K562 (cell line): ENCODE measurements at regions not wholly inside any gene's neighbourhood (a gene's known extent, or its start where the extent isn't known, plus 50 kb on each side); places are given as distances from the start of the nearest gene placed in this dataset.

Experiments
- ATAC-seq: fragments of 200-7000 bp; cut with Tn5 transposase; 3 replicates; pipeline ENCODE4 v1.9.1; 2020; ENCODE audit warnings: moderate library complexity
- BruUV-seq: library from RNA; stranded (reverse); fragments of 400-500 nt; replicated peaks from 2 replicates; lab custom pipeline; 2021; lab: Mats Ljungman, UMichigan
- CTCF ChIA-PET: fragments of 300-600 bp; formaldehyde crosslinking; extraction: SDS; loops from one replicate; lab custom pipeline; 2021; ENCODE audit warnings: low intra/inter-chr PET ratio; lab: Yijun Ruan, JAX
- POLR2A ChIA-PET: fragments of 300-600, 350-650 bp; sonication (Branson Sonifier 250); formaldehyde crosslinking; extraction: SDS; loops from one replicate; lab custom pipeline; 2021; ENCODE audit warnings: antibody characterized with exemption, inconsistent platforms; lab: Yijun Ruan, JAX
- DNase-seq, 4 experiments: peaks; one replicate each; pipeline versions ENCODE4 v3.0.0 to v3.0.0-alpha.2; 2011 to 2018; ENCODE audit warnings: low spot score in 3 of 4, mixed read lengths in 3 of 4; ENCODE audit errors: extremely low read depth in 1 of 4
- FAIRE-seq: peaks from 2 replicates; lab custom pipeline; 2011; peaks lifted over from hg19 to GRCh38; lab: Jason Lieb, UNC
- H2AFZ ChIP-seq: 2 replicates; pipeline ENCODE4 v1.6.0; 2011; ENCODE audit warnings: low read depth, low read length, control low read depth, inconsistent platforms
- H3K27ac ChIP-seq: fragments of 200-600 bp; 3 replicates; pipeline ENCODE4 v1.8.0; 2011; ENCODE audit warnings: low read depth, mild to moderate bottlenecking, control low read depth, inconsistent platforms, low read length, moderate library complexity, mixed read lengths; ENCODE audit errors: extremely low read depth
- H3K27me3 ChIP-seq, 2 experiments: fragments of 300-600 bp in 1 of 2; 2 replicates in 1 of 2; 3 replicates in 1 of 2; pipeline versions ENCODE4 v1.6.0 to v1.8.0; 2011; ENCODE audit warnings: inconsistent platforms in 2 of 2, low read length in 2 of 2, mild to moderate bottlenecking in 1 of 2, mixed read lengths in 1 of 2, moderate library complexity in 1 of 2; ENCODE audit not compliant: control insufficient read depth in 2 of 2, insufficient read depth in 2 of 2
- H3K36me3 ChIP-seq: fragments of 300-600 bp; 3 replicates; pipeline ENCODE4 v1.8.0; 2011; ENCODE audit warnings: mild to moderate bottlenecking, low read length, inconsistent platforms; ENCODE audit not compliant: control insufficient read depth, insufficient read depth
- H3K4me1 ChIP-seq, 2 experiments: fragments of 200-600 bp in 1 of 2; replicated peaks in 1 of 2; 2 replicates in 1 of 2; 3 replicates in 1 of 2; pipeline versions ENCODE4 v1.5.1 to v1.8.0; 2011; ENCODE audit warnings: inconsistent platforms in 2 of 2, low read length in 2 of 2, mild to moderate bottlenecking in 1 of 2, mixed read lengths in 1 of 2, moderate library complexity in 1 of 2; ENCODE audit not compliant: control insufficient read depth in 2 of 2, insufficient read depth in 2 of 2
- H3K4me2 ChIP-seq: 2 replicates; pipeline ENCODE4 v1.6.1; 2011; ENCODE audit warnings: low read length, control low read depth, inconsistent platforms, mixed read lengths; ENCODE audit not compliant: insufficient read depth
- H3K4me3 ChIP-seq: fragments of 200-600 bp; sonication (generic), shearing (Covaris generic); 2 replicates; pipeline ENCODE4 v1.5.1; 2016; ENCODE audit warnings: control low read depth, inconsistent platforms
- H3K79me2 ChIP-seq: fragments of 200-600 bp; 3 replicates; pipeline ENCODE4 v1.8.0; 2011; ENCODE audit warnings: low read length, inconsistent platforms; ENCODE audit not compliant: control insufficient read depth, insufficient read depth
- H3K9ac ChIP-seq, 2 experiments: 2 replicates each; pipeline versions ENCODE4 v1.6.0 to v1.6.1; 2011; ENCODE audit warnings: low read depth in 2 of 2, low read length in 2 of 2, control low read depth in 1 of 2, inconsistent platforms in 1 of 2, mild to moderate bottlenecking in 1 of 2, mixed read lengths in 1 of 2; ENCODE audit not compliant: insufficient read depth in 1 of 2
- H3K9me1 ChIP-seq: one replicate; pipeline ENCODE4 v1.6.0; 2011; ENCODE audit warnings: inconsistent platforms, mild to moderate bottlenecking, low read length, moderate library complexity; ENCODE audit not compliant: control insufficient read depth, insufficient read depth
- H3K9me3 ChIP-seq: replicated peaks from 2 replicates; pipeline ENCODE4 v1.5.1; 2011; ENCODE audit warnings: low read depth, low read length, inconsistent platforms; ENCODE audit not compliant: control insufficient read depth, insufficient read depth
- H4K20me1 ChIP-seq: replicated peaks from 2 replicates; pipeline ENCODE4 v1.6.1; 2011; ENCODE audit warnings: low read length, inconsistent platforms, mixed read lengths; ENCODE audit not compliant: control insufficient read depth, insufficient read depth
- ADNP ChIP-seq: fragments of 200-800 bp; sonication (Bioruptor generic); IDR thresholded peaks from 2 replicates; pipeline ENCODE4 v1.6.1; 2016; ENCODE audit warnings: missing genetic modification characterization, missing compliant biosample characterization
- CC2D1A ChIP-seq: fragments of 450-650 bp; IDR thresholded peaks from 2 replicates; pipeline ENCODE4 v1.6.1; 2017; ENCODE audit warnings: mild to moderate bottlenecking
- CHD4 ChIP-seq: fragments of 200-600 bp; sonication (generic); IDR thresholded peaks from 3 replicates; pipeline ENCODE4 v1.6.1; 2012; ENCODE audit warnings: low read depth, mild to moderate bottlenecking, mixed read lengths, low read length, inconsistent platforms; ENCODE audit not compliant: insufficient read depth, insufficient replicate concordance, poor library complexity, severe bottlenecking
- E2F3 ChIP-seq: fragments of 250-450 bp; sonication (Bioruptor Pico); IDR thresholded peaks from 2 replicates; pipeline ENCODE4 v1.4.0; 2020; ENCODE audit warnings: mild to moderate bottlenecking
- ETV6 ChIP-seq, 3 experiments: fragments of 150-350 bp in 1 of 3; sonication (generic) in 1 of 3; formaldehyde crosslinking in 1 of 3; IDR thresholded peaks; 2 replicates each; pipeline versions ENCODE4 v1.6.1 to v1.8.0; 2014 to 2022; ENCODE audit warnings: borderline replicate concordance in 2 of 3, low read depth in 2 of 3, antibody characterized with exemption in 1 of 3, low read length in 1 of 3, mild to moderate bottlenecking in 1 of 3, missing genetic modification reagents in 1 of 3
- HDAC8 ChIP-seq: fragments of 450-650 bp; IDR thresholded peaks from 2 replicates; pipeline ENCODE4 v1.6.1; 2016; ENCODE audit warnings: mild to moderate bottlenecking, missing genetic modification characterization, moderate library complexity, missing compliant biosample characterization
- HDGF ChIP-seq: fragments of 450-650 bp; IDR thresholded peaks from 2 replicates; pipeline ENCODE4 v1.6.1; 2016
- KAT7 ChIP-seq: sonication (generic); formaldehyde crosslinking; IDR thresholded peaks from 2 replicates; pipeline ENCODE4 v1.8.0; 2022; ENCODE audit warnings: missing genetic modification reagents, mild to moderate bottlenecking, borderline replicate concordance
- PHB2 ChIP-seq: fragments of 450-650 bp; IDR thresholded peaks from 2 replicates; pipeline ENCODE4 v1.6.1; 2017; ENCODE audit warnings: low read depth
- POLR3G ChIP-seq: IDR thresholded peaks from 2 replicates; pipeline ENCODE4 v1.6.1; 2011; ENCODE audit not compliant: insufficient read length, insufficient replicate concordance; ENCODE audit errors: extremely low read depth
- PTBP1 ChIP-seq: fragments of 200-400 bp; formaldehyde crosslinking; IDR thresholded peaks from 2 replicates; pipeline ENCODE4 v1.6.1; 2017; ENCODE audit warnings: low read depth, low read length
- RBM39 ChIP-seq: fragments of 200-400 bp; formaldehyde crosslinking; optimal IDR thresholded peaks from 2 replicates; pipeline ENCODE3; 2018; ENCODE audit warnings: low read depth, low read length
- RFX7 ChIP-seq: fragments of 250-450 bp; sonication (Bioruptor Pico); IDR thresholded peaks from 2 replicates; pipeline ENCODE4 v1.5.1; 2021; ENCODE audit warnings: mild to moderate bottlenecking
- TCF15 ChIP-seq: fragments of 250-450 bp; sonication (Bioruptor Pico); IDR thresholded peaks from 2 replicates; pipeline ENCODE4 v1.8.0; 2022; ENCODE audit warnings: moderate library complexity, mild to moderate bottlenecking, inconsistent platforms
- TEAD4 ChIP-seq, 2 experiments: sonication (generic) in 1 of 2; formaldehyde crosslinking in 1 of 2; IDR thresholded peaks; 2 replicates each; pipeline versions ENCODE4 v1.6.1 to v1.8.0; 2012 to 2022; ENCODE audit warnings: borderline replicate concordance in 1 of 2, inconsistent platforms in 1 of 2, low read length in 1 of 2, mild to moderate bottlenecking in 1 of 2, missing genetic modification reagents in 1 of 2
- ZBTB7A ChIP-seq: IDR thresholded peaks from 2 replicates; pipeline ENCODE4 v1.6.1; 2011; ENCODE audit warnings: low read depth, mild to moderate bottlenecking, low read length, moderate library complexity, borderline replicate concordance; ENCODE audit not compliant: control insufficient read depth
- ZNF165 ChIP-seq: fragments of 250-450 bp; sonication (Bioruptor Pico); IDR thresholded peaks from 2 replicates; pipeline ENCODE4 v1.4.0; 2020; ENCODE audit warnings: borderline replicate concordance
- ZNF512 ChIP-seq: IDR thresholded peaks from 2 replicates; pipeline ENCODE4 v1.6.1; 2016; ENCODE audit warnings: missing genetic modification characterization, missing compliant biosample characterization
- WGBS: fragments of 100-300 bp; shearing (Covaris generic); methylation state at CpG from one replicate; pipeline ENCODE4 v1.1.6; 2016; ENCODE audit warnings: low coverage, mixed read lengths; ENCODE audit not compliant: insufficient coverage; ENCODE audit errors: missing lambda C conversion rate; 5-methylcytosine and 5-hydroxymethylcytosine counted together
- in situ Hi-C: fragments of 300-500 bp; cut with MboI; formaldehyde crosslinking; loops from 4 replicates; pipeline ENCODE4 v1.15.0; 2018; ENCODE audit warnings: inconsistent platforms, mixed read lengths
- intact Hi-C: fragments of 100-400 bp; cut with micrococcal nuclease; formaldehyde crosslinking; loops from 2 replicates; pipeline ENCODE4 v1.14.2; 2022

- TF ChIP-seq ZBTB7A = no peak
- no peak for TF ChIP-seq TCF15
- no peak for TF ChIP-seq PHB2
These were observed 167.1 kb downstream of the CRYBB2 start (continued) for GRCh38 chr22:25386538-25386884.

- no peak for ATAC-seq
- no peak for DNase-seq
- Histone ChIP-seq H3K9me3 (no peaks in the 10 kb centered on the region), H4K20me1 (peaks cover 41% of the 10 kb centered on the region), H3K9me1 (no peaks in the 10 kb centered on the region), H3K4me3 (no peak overlapping the region), H3K4me2 (no peak overlapping the region), H3K79me2 (peaks cover 23% of the 10 kb centered on the region), H3K27me3 (no peaks in the 10 kb centered on the region), H3K9ac (no peak overlapping the region), H3K36me3 (no peaks in the 10 kb centered on the region), H3K27ac (no peak overlapping the region), H3K4me1 (peaks cover 0 to 30% of the 10 kb centered on the region in 2 experiments; a peak in 2 of 5 replicates), H2AFZ (no peak overlapping the region)
- 81% methylated on average over 10 of the region's 12 CpGs for WGBS
- intact Hi-C loops = no loop called here
- in situ Hi-C loops = no loop called here
- FAIRE-seq = no peak
- ChIA-PET CTCF (no interaction called here), POLR2A (interaction anchor here (1.6 kb wide), 1 partner anchor 13 kb away, joined by 7 read pairs; no protein-coding TSS in a partner anchor)
- BruUV-seq = no TSS peak
- no peak for TF ChIP-seq RBM39
- TF ChIP-seq CC2D1A = no peak
- TF ChIP-seq E2F3 = no peak
- no peak for TF ChIP-seq CHD4
- no peak for TF ChIP-seq RFX7 (CRISPR knock-in tag)
- no peak for TF ChIP-seq HDGF
- TF ChIP-seq HDAC8 (tag) = no peak
- TF ChIP-seq PTBP1 = no peak
- no peak for TF ChIP-seq TEAD4 (IDR thresholded peaks at IDR 0.05; ENCODE audit: low read length)
- no peak for TF ChIP-seq TEAD4 (CRISPR knock-in tag; IDR thresholded peaks at IDR 0.05; ENCODE audit: borderline replicate concordance)
- no peak for TF ChIP-seq POLR3G
- TF ChIP-seq ADNP (tag) = no peak
- no peak for TF ChIP-seq KAT7 (CRISPR knock-in tag)
- no peak for TF ChIP-seq ETV6 (IDR thresholded peaks at IDR 0.05; ENCODE audit: borderline replicate concordance in 1 of 2, low read depth in 2 of 2, low read length in 1 of 2)
- no peak for TF ChIP-seq ETV6 (CRISPR knock-in tag; IDR thresholded peaks at IDR 0.05; ENCODE audit: borderline replicate concordance)
- no peak for TF ChIP-seq ZNF165 (CRISPR knock-in tag)
- no peak for TF ChIP-seq ZNF512 (tag)
These were observed 169.0 kb downstream of the CRYBB2 start for GRCh38 chr22:25388415-25388814.
